Loucy (cell line): ENCODE measurements at regions not wholly inside any gene's neighbourhood (a gene's known extent, or its start where the extent isn't known, plus 50 kb on each side); places are given as distances from the start of the nearest gene placed in this dataset.

Source experiments
- CTCF ChIP-seq: fragments of 200-600 bp; sonication (generic); conservative IDR thresholded peaks from 2 replicates; pipeline ENCODE4 v1.5.1; 2014; ENCODE audit warnings: mild to moderate bottlenecking, antibody characterized with exemption, low read length
- EZH2phosphoT487 ChIP-seq: fragments of 200-600 bp; IDR thresholded peaks from 2 replicates; pipeline ENCODE4 v1.6.1; 2018; ENCODE audit warnings: antibody characterized with exemption, mild to moderate bottlenecking, moderate library complexity, borderline replicate concordance

GRCh38 chr2:121918231-121918630, 162.8 kb downstream of the TSN start:
- TF ChIP-seq CTCF (no peak), EZH2phosphoT487 (no peak)
